ENCODE measurements at regions not wholly inside any gene's neighbourhood (a gene's known extent, or its start where the extent isn't known, plus 50 kb on each side); places are given as distances from the start of the nearest gene placed in this dataset.

DNA sequence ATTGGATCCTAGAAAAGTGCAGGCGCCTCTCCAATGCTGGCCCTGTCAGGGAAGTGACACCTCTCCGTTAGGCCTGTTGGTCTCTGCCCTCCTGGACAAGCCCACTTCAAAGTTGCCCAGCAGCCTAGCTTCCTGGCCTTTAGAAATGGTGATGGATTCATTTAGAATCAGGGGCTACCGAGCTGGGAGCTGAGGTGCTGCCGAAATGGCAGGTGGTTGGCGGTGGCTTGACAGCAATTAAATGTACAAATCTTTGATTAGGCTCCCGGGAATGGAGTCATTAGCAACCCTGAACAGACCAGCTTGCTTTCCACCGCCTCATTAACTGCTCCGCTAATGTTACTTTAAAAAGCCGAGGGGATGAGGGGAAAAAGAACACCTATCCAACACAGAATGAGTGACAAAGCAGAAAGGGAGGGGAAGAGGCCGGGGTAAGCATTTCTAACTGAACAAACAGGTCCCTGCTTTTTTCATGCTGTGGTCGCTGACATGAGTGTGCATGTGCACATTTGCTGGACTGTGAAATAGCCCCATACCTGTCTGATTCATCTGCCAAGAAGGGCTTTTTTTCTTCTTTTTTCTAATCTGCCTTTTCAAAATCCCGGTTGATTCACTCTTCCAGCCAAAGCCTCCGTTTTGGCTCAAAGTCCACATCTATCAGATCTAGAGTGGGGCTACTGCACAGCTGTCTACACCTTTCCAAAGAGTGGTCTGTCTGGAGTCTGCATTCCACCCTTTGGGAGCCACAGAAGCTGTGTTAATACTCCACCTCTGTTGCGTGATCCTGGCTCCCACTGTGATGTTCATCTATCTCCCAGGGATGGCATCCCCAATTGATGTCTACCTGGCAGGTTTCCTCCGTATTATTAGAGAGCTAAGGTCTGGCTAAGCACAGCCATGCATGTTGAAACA lies 431.9 kb downstream of the COG6 start:
- H2AFZ ChIP-seq (ENCODE audit: low read depth, low read length, severe bottlenecking): no peak overlapping the region
- no peak overlapping the region for H3K27ac ChIP-seq (ENCODE audit: low read depth, low read length)
- H3K36me3 ChIP-seq (ENCODE audit: low read length): no peaks in the 10 kb centered on the region
- no peak for TF ChIP-seq EZH2phosphoT487 (conservative IDR thresholded peaks at IDR 0.05; ENCODE audit: low read length)
- TF ChIP-seq, protein P1, sequence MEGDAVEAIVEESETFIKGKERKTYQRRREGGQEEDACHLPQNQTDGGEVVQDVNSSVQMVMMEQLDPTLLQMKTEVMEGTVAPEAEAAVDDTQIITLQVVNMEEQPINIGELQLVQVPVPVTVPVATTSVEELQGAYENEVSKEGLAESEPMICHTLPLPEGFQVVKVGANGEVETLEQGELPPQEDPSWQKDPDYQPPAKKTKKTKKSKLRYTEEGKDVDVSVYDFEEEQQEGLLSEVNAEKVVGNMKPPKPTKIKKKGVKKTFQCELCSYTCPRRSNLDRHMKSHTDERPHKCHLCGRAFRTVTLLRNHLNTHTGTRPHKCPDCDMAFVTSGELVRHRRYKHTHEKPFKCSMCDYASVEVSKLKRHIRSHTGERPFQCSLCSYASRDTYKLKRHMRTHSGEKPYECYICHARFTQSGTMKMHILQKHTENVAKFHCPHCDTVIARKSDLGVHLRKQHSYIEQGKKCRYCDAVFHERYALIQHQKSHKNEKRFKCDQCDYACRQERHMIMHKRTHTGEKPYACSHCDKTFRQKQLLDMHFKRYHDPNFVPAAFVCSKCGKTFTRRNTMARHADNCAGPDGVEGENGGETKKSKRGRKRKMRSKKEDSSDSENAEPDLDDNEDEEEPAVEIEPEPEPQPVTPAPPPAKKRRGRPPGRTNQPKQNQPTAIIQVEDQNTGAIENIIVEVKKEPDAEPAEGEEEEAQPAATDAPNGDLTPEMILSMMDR (IDR thresholded peaks at IDR 0.05; ENCODE audit: insufficient read depth, low read length, poor library complexity, severe bottlenecking): no peak
- H3K9ac ChIP-seq (ENCODE audit: low read length): no peak overlapping the region
- H3K79me2 ChIP-seq (ENCODE audit: insufficient read depth, low read length): no peaks in the 10 kb centered on the region
- H4K20me1 ChIP-seq (ENCODE audit: low read depth, low read length): no peaks in the 10 kb centered on the region
- no peaks in the 10 kb centered on the region for H3F3A ChIP-seq (ENCODE audit: insufficient read depth)
- H3K9me3 ChIP-seq (ENCODE audit: insufficient read depth, low read length): no peaks in the 10 kb centered on the region
- H3K4me3 ChIP-seq (ENCODE audit: insufficient read depth, low read length, poor library complexity, severe bottlenecking): no peak overlapping the region
- H3K4me2 ChIP-seq (ENCODE audit: low read depth, low read length, poor library complexity, severe bottlenecking): no peak overlapping the region
- H3K9me2 ChIP-seq (replicated peaks; ENCODE audit: insufficient read depth, low read length): no peaks in the 10 kb centered on the region
- H3K27me3 ChIP-seq (ENCODE audit: low read length): no peaks in the 10 kb centered on the region

DNA sequence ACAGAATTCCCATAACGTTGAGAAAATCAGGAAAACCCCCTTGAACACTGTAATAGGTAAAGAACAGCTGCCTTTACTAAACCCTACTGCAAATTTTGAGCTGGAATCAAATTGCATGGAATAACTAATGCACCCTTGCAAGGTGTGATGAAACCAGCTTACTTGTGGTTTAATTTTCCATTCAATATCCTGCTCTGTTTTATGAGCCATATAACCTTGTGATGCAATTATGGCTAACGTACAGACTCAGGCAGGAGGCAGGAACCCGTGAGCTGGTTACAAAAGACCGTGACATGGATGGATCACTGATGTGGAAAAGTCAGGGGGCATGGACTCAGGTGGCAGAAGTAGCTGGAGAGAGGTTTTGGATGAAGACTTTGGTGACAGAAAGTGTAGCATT lies 438.6 kb downstream of the COG6 start:
- no peaks in the 10 kb centered on the region for H3K79me2 ChIP-seq (ENCODE audit: insufficient read depth, low read length)
- no peak overlapping the region for H3K9ac ChIP-seq (ENCODE audit: low read length)
- no peak overlapping the region for H2AFZ ChIP-seq (ENCODE audit: low read depth, low read length, severe bottlenecking)
- H3K9me3 ChIP-seq (ENCODE audit: insufficient read depth, low read length): no peaks in the 10 kb centered on the region; the same call in 1 of the 2 replicates
- H3K9me2 ChIP-seq (replicated peaks; ENCODE audit: insufficient read depth, low read length): no peaks in the 10 kb centered on the region
- no peaks in the 10 kb centered on the region for H3F3A ChIP-seq (ENCODE audit: insufficient read depth)
- TF ChIP-seq, protein P1 (IDR thresholded peaks at IDR 0.05; ENCODE audit: insufficient read depth, low read length, poor library complexity, severe bottlenecking): no peak
- TF ChIP-seq EZH2phosphoT487 (conservative IDR thresholded peaks at IDR 0.05; ENCODE audit: low read length): no peak
- no peaks in the 10 kb centered on the region for H4K20me1 ChIP-seq (ENCODE audit: low read depth, low read length)
- H3K27ac ChIP-seq (ENCODE audit: low read depth, low read length): no peak overlapping the region
- H3K36me3 ChIP-seq (ENCODE audit: low read length): no peaks in the 10 kb centered on the region
- no peak overlapping the region for H3K4me3 ChIP-seq (ENCODE audit: insufficient read depth, low read length, poor library complexity, severe bottlenecking)
- H3K4me2 ChIP-seq (ENCODE audit: low read depth, low read length, poor library complexity, severe bottlenecking): no peak overlapping the region
- H3K27me3 ChIP-seq (ENCODE audit: low read length): no peaks in the 10 kb centered on the region

DNA sequence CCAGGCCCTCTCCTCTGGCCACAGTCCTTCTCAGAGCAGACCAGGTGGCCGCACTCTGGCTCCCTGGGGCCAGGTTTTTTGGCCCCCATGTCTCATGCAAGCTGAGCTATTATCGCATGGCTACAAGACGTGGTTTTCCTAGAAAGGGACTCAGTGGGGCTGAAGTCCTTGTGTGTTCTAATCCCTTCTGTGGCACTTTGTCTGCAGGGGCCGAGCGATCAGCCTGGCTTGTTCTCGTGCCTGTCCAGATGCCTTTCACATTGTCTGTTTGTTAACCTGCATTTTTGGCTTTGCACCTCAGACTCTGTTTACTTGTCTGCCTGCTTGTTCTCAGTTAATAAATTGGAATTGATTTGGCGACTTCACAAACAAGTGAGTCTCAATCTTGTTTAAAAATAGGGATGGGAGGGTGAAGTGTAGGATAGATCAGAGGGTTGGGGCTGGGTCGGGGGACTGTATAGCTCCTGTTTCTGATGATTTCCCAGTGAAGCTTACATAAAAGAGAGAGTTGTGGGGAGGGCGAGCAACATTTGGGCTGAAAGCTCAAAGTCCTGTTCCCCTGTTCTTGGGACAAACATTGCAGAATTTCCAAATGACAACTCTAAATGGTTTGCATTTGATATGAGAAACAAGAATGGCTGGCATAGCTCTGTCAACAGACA lies 440.4 kb downstream of the COG6 start:
- Histone ChIP-seq H3K9me3 (ENCODE audit: insufficient read depth, low read length) (no peaks in the 10 kb centered on the region; the same call in 1 of the 2 replicates), H3K27me3 (ENCODE audit: low read length) (no peaks in the 10 kb centered on the region), H3K4me3 (ENCODE audit: insufficient read depth, low read length, poor library complexity, severe bottlenecking) (no peak overlapping the region), H4K20me1 (ENCODE audit: low read depth, low read length) (no peaks in the 10 kb centered on the region), H3K27ac (ENCODE audit: low read depth, low read length) (no peak overlapping the region), H3K79me2 (ENCODE audit: insufficient read depth, low read length) (no peaks in the 10 kb centered on the region), H3K9me2 (replicated peaks; ENCODE audit: insufficient read depth, low read length) (no peaks in the 10 kb centered on the region), H2AFZ (ENCODE audit: low read depth, low read length, severe bottlenecking) (no peak overlapping the region), H3F3A (ENCODE audit: insufficient read depth) (no peaks in the 10 kb centered on the region), H3K36me3 (ENCODE audit: low read length) (no peaks in the 10 kb centered on the region), H3K4me2 (ENCODE audit: low read depth, low read length, poor library complexity, severe bottlenecking) (no peak overlapping the region), H3K9ac (ENCODE audit: low read length) (no peak overlapping the region)
- TF ChIP-seq, protein P1 (IDR thresholded peaks at IDR 0.05; ENCODE audit: insufficient read depth, low read length, poor library complexity, severe bottlenecking): no peak
- no peak for TF ChIP-seq EZH2phosphoT487 (conservative IDR thresholded peaks at IDR 0.05; ENCODE audit: low read length)

Data from SU-DHL-6 (cell line).